ENCODE measurements at regions not wholly inside any gene's neighbourhood (a gene's known extent, or its start where the extent isn't known, plus 50 kb on each side); places are given as distances from the start of the nearest gene placed in this dataset.

- intact Hi-C loops (cut with micrococcal nuclease) = no loop called here
Measured at GRCh38 chr4:45716093-45716492, 407.8 kb downstream of the GABRG1 start.

DNA sequence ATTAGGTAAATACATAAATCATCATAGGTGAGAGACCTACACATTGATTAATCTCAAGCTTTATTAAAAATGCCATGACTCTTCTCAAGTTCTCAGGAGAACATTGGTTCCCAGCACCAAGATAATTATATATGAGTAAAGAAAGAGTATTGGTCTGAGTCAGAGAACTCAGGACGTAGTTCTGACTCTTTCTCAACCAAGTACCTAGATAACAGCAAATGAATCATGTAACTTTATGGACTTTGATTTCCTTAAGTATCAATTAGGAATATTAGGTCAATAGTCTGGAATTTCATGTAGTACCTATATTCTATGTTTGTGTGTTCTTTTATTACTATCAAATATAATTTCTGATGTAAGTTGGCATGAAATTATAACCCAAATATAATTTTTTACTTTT is 409.9 kb downstream of the GABRG1 start:
- intact Hi-C loops (cut with micrococcal nuclease) = no loop called here
- no peaks in the 10 kb centered on the region for H3K36me3 ChIP-seq
- H3K9me3 ChIP-seq (replicated peaks) = no peaks in the 10 kb centered on the region
- H3K27me3 ChIP-seq (ENCODE audit: low read depth) = no peaks in the 10 kb centered on the region
- H3K4me1 ChIP-seq = no peaks in the 10 kb centered on the region
- DNase-seq = no peak
- no peak overlapping the region for H3K4me3 ChIP-seq
- no peak for TF ChIP-seq CTCF (IDR thresholded peaks at IDR 0.05; ENCODE audit: borderline replicate concordance)
- H3K27ac ChIP-seq (replicated peaks) = no peak overlapping the region

More at GRCh38 chr4:45716093-45716492, 407.8 kb downstream of the GABRG1 start:
- no peaks in the 10 kb centered on the region for H3K36me3 ChIP-seq
- no peak for DNase-seq
- H3K27ac ChIP-seq (replicated peaks) = no peak overlapping the region
- no peaks in the 10 kb centered on the region for H3K9me3 ChIP-seq (replicated peaks)
- no peaks in the 10 kb centered on the region for H3K4me1 ChIP-seq
- no peaks in the 10 kb centered on the region for H3K27me3 ChIP-seq (ENCODE audit: low read depth)
- no peak for TF ChIP-seq CTCF (IDR thresholded peaks at IDR 0.05; ENCODE audit: borderline replicate concordance)
- H3K4me3 ChIP-seq = no peak overlapping the region

GRCh38 chr4:45701621-45702020 is 422.2 kb downstream of the GABRG1 start:
- H3K27ac ChIP-seq (replicated peaks) = no peak overlapping the region
- H3K27me3 ChIP-seq (ENCODE audit: low read depth) = no peaks in the 10 kb centered on the region
- no peaks in the 10 kb centered on the region for H3K36me3 ChIP-seq
- no peaks in the 10 kb centered on the region for H3K9me3 ChIP-seq (replicated peaks)
- no peak for TF ChIP-seq CTCF (IDR thresholded peaks at IDR 0.05; ENCODE audit: borderline replicate concordance)
- H3K4me1 ChIP-seq = no peaks in the 10 kb centered on the region
- intact Hi-C loops (cut with micrococcal nuclease) = no loop called here
- DNase-seq = no peak
- no peak overlapping the region for H3K4me3 ChIP-seq

DNA sequence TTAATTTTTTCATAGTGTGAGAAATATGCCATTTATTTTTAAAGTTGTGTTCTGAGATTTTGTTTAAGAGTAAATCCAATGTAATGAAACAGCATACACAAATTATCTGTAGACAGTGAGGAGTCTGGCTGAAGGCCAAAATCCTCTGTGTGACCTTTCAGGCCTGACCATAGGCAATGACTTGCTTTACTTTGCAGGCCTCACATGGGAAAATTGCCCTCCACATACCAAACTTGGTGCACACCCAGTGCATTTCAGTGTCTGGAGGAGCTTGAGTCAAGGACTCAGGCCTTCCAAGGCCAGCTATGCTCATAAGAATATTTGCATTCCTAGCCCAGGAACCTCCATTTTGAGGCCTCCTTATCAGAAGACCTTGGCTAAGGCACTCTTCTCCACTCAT is 430.1 kb downstream of the GABRG1 start:
- H3K27me3 ChIP-seq (ENCODE audit: low read depth) = no peaks in the 10 kb centered on the region
- no peaks in the 10 kb centered on the region for H3K36me3 ChIP-seq
- no peaks in the 10 kb centered on the region for H3K9me3 ChIP-seq (replicated peaks)
- H3K4me1 ChIP-seq = peaks cover 9% of the 10 kb centered on the region
- TF ChIP-seq CTCF (IDR thresholded peaks at IDR 0.05; ENCODE audit: borderline replicate concordance) = no peak
- no peak overlapping the region for H3K4me3 ChIP-seq
- intact Hi-C loops (cut with micrococcal nuclease) = no loop called here
- no peak overlapping the region for H3K27ac ChIP-seq (replicated peaks)
- DNase-seq = no peak

DNA sequence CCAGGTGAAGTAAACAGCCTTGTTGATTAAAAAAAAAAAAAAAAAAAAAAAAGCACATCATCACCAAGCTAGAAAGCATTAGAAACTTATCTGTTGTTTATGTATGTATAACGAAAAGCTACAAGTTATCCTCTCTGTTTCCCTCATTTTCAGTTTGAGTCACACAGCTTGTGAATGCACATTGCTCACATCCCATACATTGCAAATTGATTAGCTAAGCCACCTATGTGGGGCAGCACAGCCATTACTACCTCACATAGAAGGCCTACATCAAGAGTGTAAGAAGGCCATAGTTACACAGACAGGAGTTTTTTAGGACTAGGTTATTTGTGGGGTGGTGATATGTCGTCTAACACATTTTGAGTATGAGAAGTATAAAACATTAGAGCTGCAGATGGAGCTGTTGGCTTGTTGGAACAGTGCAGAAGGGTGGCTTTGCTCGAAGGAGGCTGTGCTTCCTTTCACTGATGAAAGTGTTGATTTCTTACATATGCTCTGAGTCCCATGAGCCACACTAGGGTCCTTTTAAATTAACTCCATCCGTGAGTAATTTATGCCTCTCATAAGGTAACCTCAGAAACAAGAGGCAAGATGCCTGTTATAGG is 431.6 kb downstream of the GABRG1 start:
- Histone ChIP-seq H3K4me1 (peaks cover 9% of the 10 kb centered on the region), H3K36me3 (no peaks in the 10 kb centered on the region), H3K27me3 (ENCODE audit: low read depth) (no peaks in the 10 kb centered on the region), H3K9me3 (replicated peaks) (no peaks in the 10 kb centered on the region), H3K4me3 (no peak overlapping the region), H3K27ac (replicated peaks) (no peak overlapping the region)
- intact Hi-C loops (cut with micrococcal nuclease) = no loop called here
- no peak for TF ChIP-seq CTCF (IDR thresholded peaks at IDR 0.05; ENCODE audit: borderline replicate concordance)
- no peak for DNase-seq
